Activated CD4-positive, alpha-beta T cell treated with anti-CD3 and anti-CD28 coated beads, Interleukin-2, amount 50 U/mL, for 48 hours (primary cell): ENCODE measurements at regions not wholly inside any gene's neighbourhood (a gene's known extent, or its start where the extent isn't known, plus 50 kb on each side); places are given as distances from the start of the nearest gene placed in this dataset.
"Not testable (repeated sequence)": the region's sequence is repeated elsewhere in the genome, so short reads cannot be mapped to it uniquely, and the experiment has no call there.

Source experiments
- DNase-seq, 2 experiments: peaks; one replicate each; pipeline ENCODE4 v3.0.0-alpha.2; 2020

GRCh38 chr1:73839922-73840321 lies 358.1 kb downstream of the LRRIQ3 start:
- peak; percentile 2 to 8 for DNase-seq

DNA sequence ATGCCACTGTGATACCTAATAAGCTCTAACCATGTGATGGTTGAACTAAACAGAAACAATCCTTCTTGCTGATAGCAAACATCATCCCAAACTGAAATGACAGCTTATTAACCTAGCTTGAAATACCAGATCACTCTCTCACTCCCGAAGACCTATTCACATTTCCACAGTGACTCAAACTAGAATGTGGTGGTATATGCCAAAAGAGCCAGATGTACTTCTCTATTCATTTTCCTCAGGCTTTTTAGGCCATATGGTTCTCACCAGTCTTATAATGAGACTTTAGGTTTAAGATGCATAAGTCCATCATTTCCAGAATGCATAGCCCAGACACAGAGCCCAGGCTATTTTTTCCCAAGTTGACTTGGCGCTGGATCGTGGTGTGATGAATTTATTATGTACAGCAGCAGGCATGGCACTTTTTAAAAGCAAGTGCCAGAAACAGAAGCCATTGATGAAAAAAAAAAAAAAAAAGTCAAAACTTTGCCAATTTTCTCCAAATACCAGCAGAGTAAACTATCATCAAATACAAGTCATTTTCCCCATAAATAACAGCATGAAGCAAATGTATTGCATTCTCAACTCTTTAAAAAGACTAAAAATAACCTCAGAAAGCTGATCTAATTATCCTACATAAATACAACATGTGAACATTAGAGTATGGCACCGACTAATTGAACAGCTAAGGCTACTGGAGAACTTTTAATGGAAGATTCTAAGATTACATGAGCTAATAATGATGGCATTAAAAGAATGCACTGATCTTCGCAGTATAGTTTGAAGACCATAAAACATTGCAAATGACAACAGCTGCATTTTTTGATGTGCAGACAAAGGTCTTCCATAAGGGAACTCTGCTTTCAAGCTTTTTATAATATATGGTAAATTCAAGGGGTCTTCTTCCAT lies 365.4 kb downstream of the LRRIQ3 start:
- DNase-seq = no peak

- not testable (repeated sequence) for DNase-seq
Measured at GRCh38 chr1:73827283-73827682, 370.7 kb downstream of the LRRIQ3 start.

DNA sequence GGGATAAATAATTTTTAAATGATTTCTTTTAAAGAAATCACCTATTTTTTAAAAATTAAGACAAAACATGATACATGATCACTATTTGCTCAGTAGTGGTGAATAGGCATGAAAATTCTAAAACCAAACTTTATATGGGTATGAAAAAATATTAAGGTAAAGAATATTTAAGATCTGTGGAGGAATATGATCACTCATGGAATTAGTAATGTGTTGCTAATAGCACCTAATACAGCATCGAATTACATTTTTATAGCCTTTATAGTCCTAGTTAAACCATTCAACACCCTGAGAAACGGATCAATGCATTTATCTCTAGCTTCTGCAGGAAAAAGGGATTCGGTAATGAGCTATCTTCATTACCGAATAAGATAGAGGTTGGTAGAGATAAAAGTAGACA lies 373.9 kb downstream of the LRRIQ3 start:
- no peak for DNase-seq

DNA sequence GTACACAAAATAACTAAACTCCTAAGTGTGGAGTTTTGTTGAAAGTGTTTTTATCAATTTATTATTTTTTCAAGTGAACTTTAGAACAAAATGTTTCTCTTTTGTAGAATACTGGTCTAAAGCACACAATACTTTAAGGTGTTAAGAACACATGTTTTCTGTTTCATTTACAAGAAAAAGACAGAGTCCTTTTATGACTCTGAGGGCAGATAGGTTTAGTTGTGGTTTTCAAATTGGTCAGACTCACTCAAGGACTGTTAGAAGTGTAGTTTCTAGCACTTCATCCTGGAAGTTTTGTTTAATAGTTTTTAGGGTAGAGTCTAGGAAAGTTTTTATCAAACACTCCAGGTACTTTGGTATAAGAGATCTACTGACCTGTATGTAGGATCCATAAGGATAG lies 376.5 kb downstream of the LRRIQ3 start:
- DNase-seq = no peak

GRCh38 chr1:73820843-73821242 lies 377.1 kb downstream of the LRRIQ3 start:
- DNase-seq = no peak

- no peak for DNase-seq
Measured at GRCh38 chr1:73813716-73814115, 384.3 kb downstream of the LRRIQ3 start.

DNA sequence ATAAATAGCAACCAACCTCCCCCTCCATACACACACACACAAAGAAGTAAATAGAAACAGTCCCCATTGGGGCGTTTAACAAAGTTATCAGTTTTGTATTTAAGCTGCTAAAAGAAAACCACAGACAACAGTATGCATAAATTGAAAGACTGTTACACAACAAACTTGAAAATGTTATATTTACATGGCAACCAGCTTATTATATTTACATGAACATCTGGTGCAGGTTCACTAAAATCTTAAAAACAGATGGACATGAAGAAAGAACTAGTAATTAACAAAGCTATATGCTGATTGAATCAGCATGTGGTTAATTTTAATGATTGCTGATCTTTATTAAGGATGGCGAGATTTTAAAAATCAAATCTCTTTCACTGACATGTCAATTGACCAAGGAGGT lies 384.7 kb downstream of the LRRIQ3 start:
- no peak for DNase-seq

- DNase-seq = no peak
Measured at GRCh38 chr1:73811798-73812197, 386.2 kb downstream of the LRRIQ3 start.

DNA sequence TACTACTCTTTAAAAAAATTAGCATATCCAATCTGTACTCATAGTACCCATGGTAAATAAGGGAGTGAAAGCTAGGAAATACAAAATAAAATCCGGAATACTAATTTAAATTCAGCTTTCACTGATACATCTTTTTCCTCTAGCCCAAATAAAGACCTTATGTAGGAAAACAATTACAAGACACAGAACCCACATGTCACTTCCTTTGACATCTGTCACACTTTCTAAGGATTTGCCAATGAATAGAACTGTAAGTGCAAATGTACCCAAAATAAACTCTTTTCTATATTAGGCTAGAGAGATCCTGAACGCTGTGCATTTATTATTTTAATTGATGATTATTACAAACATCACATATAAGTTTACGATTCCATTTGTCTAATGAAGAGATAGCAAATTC lies 393.0 kb downstream of the LRRIQ3 start:
- DNase-seq = no peak

DNA sequence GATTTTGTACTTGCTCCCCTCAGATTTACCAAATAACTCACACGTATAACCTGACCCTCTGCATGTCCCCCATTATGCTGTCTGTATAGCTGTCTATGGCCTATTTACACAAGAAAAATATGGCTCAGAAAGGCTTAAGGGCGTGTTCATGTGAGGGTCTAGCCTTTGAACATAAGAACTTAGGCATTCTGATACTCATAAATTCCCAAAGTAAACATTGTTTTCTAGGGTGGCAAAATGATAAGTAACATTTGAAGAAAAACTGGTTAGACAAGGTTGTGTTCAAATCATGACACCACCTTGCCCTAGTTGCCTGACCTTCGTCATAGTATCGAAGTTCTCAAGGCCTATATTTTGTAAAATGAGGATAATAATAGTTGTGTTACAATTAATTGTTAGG lies 394.6 kb downstream of the LRRIQ3 start:
- no peak for DNase-seq

DNA sequence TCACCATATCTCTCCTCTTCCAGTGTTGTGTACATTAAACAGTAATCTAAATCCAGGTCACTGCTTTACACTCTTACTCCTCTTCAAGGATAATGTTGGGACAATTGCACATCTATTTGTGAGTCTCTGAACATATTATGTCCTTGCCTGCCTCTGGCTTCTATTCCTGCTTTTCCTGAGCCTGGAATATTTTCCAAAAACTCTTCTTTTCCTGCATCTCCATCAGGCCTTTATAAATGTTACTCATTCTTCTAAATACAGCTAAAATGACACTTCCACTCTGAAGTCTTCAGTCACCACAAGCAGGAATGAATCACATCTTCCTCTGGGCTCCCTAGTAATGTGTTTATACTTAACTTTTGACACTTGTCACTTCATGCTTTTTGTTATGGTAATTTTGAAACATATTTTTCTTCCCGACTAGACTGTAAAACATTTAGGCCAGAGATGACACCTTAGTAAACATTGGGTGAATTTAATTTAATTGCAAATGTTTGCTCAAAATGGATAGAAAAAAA lies 396.0 kb downstream of the LRRIQ3 start:
- DNase-seq = no peak

DNA sequence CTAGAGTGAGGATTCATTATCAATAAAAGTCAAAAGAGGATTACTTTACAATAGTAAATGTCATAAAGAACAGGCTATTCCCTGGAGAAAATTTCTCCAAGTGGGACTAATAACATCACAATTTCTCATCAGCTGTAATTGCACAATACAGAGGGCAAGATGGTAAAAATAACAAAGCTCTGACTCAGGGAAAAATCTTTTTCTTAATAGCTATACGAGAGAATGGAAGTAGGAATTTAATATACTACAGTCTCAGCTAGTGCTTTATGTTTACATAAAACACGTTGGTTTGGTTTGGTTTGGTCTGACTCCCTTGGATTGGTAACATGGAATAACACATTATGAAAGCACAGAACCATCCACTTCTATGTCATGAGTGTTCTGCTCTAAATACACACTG lies 397.6 kb downstream of the LRRIQ3 start:
- DNase-seq = no peak

DNA sequence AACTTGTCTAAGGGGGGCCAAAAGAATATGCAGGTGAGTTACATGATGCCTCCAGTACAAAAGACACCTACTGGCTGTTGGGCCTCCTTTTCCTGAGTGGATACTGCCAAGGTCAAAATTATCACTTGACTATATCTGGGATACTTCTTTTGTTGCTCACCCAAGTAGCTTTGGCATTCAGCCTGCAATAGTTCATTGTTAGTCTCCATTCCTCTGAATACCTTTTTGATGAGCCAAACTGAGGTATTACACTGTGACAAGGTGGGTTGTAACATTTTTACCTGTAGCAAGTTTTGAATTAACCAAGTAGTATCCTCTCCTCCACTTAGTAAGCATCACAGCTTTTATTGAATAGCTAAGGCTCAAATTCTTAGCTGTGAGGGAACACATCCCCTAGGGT lies 408.0 kb downstream of the LRRIQ3 start:
- DNase-seq = no peak

DNA sequence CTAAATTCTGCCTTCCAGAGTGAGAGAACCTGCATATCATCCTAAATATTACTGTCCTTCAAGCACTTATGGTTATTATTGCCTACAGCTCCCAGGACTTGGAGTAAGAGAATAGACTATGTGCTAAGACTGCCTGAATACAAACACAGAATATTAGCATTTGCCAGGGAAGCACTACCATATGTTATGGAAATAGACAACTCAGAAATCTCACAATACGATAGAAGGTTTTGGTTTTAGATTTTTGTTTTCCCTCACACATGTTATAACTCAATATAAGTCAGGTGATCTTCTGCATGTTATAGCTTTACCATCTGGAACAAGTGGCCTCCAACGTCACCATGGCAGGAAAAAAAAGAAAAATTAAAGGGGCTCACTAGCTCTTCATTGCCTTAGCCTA lies 413.9 kb downstream of the LRRIQ3 start:
- no peak for DNase-seq

GRCh38 chr1:73783352-73783751 lies 414.6 kb downstream of the LRRIQ3 start:
- no peak for DNase-seq

DNA sequence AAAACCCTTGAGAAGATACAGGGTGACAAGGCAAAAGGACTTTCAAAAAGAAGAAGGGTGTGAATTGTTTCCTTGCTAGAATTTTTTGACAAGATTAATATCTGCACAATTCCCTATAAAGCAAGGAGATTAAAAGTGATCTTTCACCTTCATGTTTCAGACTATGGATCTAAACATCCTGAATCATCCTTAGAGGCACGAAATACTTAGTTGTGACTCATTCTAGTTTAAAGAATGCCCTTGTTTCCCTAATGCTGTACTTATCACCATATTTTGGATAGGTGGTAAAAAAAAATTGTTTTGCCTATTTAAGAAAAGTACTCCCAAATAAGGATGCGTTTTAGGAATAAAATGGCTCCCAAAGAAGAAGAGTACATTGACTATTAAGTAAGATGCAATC lies 415.1 kb downstream of the LRRIQ3 start:
- DNase-seq = no peak

GRCh38 chr1:73781251-73781650 lies 416.7 kb downstream of the LRRIQ3 start:
- no peak for DNase-seq

- no peak for DNase-seq
Measured at GRCh38 chr1:73778471-73778870, 419.5 kb downstream of the LRRIQ3 start.

- DNase-seq = no peak
Measured at GRCh38 chr1:73775896-73776295, 422.1 kb downstream of the LRRIQ3 start.

GRCh38 chr1:73772941-73773340 lies 425.0 kb downstream of the LRRIQ3 start:
- DNase-seq = no peak

DNA sequence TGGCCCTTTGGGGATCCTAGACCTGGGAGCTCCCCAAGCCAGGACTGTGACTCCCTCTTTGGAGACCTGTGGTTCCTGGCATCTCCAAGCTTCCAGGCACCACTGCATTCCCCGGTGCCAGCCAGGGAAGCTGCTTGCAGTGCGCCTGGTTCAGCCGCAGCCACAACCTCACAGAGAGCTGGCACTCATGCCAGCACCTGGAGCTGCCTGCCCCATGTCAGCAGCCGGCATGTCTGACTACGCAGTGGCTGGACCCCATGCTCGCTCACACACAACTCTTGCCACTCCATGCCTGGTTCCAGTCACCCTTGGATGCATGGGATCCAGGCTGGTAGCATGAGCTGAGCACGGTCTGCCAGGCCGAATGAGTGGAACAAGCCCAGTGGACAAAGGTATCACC lies 426.6 kb downstream of the LRRIQ3 start:
- DNase-seq = no peak

DNA sequence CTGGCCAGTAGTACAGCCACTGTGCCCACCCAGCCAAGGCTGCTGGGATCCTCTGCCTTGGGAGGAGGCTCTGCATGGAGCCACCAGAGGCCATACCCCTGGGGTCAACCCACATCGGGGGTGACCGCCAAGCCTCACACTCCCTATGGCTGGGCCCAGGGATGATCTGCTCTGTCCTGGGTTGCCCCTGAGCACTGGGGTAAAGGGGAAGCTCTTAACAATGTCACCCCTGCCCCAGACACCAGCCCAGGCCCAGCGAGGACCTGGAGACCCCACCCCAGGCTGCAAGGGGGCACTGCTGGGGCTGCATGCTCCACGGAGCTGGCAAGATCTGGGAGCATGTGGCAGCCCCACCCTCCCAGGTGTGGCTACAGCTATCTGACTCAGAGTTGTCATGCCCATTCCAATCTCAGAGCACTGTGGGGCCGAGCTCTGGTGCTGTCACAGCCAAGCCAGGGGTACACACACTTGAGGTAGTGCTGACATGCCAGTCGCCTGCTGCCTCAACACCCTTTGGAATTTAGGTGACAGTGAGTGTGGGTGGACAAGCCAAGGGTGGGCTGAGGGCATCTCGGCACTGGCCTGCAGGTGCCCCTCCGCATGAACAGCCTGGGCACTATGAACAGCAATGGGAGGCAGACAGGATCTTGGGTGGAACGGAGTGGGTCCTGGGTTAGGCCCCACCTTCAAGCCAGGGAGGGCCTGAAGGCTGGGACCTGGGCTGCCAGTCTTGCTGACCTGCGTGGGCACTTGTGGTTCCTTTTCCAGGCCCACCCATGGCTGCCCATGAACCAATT lies 427.7 kb downstream of the LRRIQ3 start:
- no peak for DNase-seq

DNA sequence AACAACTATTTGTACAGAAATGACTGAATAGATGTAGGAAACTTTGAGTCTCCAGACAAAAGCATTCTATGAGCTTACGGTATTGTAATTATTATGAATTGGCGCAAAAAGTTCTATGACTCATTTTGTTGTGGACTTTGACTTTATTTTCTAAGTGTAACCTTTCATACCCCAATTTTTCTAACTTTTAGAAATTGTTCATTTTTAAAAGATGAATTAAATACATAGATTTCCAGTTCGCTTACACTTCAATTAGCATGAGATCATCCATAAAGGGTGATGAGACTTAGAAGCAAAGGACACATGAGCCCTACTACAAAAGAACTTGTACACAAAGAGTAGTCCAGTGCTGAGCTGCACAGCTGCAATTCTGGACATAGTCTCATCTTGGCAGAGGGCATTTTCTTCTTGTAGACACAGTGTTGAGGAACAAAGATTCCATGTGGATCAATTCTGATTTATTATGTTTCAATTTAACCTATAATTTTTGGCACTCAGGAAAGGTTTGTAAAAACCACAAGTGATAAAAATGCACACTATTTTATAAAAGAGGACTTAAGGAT lies 431.1 kb downstream of the LRRIQ3 start:
- DNase-seq = no peak
